Keratinocyte (primary cell): ENCODE measurements at regions not wholly inside any gene's neighbourhood (a gene's known extent, or its start where the extent isn't known, plus 50 kb on each side); places are given as distances from the start of the nearest gene placed in this dataset.

Experiments used
- DNase-seq: peaks from one replicate; pipeline ENCODE4 v3.0.0-alpha.2; 2011; ENCODE audit warnings: low read depth, missing footprints, low spot score
- FAIRE-seq: peaks from 2 replicates; lab custom pipeline; 2011; peaks lifted over from hg19 to GRCh38; lab: Jason Lieb, UNC
- H2AFZ ChIP-seq: 2 replicates; pipeline ENCODE4 v1.6.0; 2012; ENCODE audit warnings: low read length, control low read depth, inconsistent platforms; ENCODE audit not compliant: control insufficient read depth
- H3K27ac ChIP-seq: 2 replicates; pipeline ENCODE4 v1.5.1; 2011; ENCODE audit warnings: low read length; ENCODE audit not compliant: control insufficient read depth, insufficient read depth
- H3K27me3 ChIP-seq: 3 replicates; pipeline ENCODE4 v1.6.0; 2011; ENCODE audit warnings: low read length; ENCODE audit not compliant: control insufficient read depth, insufficient read depth; ENCODE audit errors: extremely low read depth
- H3K36me3 ChIP-seq, 2 experiments: 2 replicates in 1 of 2; 3 replicates in 1 of 2; pipeline ENCODE4 v1.5.1; 2011; ENCODE audit warnings: low read length in 2 of 2, mild to moderate bottlenecking in 1 of 2; ENCODE audit not compliant: control insufficient read depth in 2 of 2, insufficient read depth in 2 of 2; ENCODE audit errors: extremely low read depth in 1 of 2
- H3K4me1 ChIP-seq: 3 replicates; pipeline ENCODE4 v1.5.1; 2011; ENCODE audit warnings: low read length; ENCODE audit not compliant: control insufficient read depth, insufficient read depth; ENCODE audit errors: extremely low read depth
- H3K4me2 ChIP-seq: 3 replicates; pipeline ENCODE4 v1.6.0; 2011; ENCODE audit warnings: low read depth, low read length; ENCODE audit not compliant: control insufficient read depth, insufficient read depth; ENCODE audit errors: extremely low read depth
- H3K4me3 ChIP-seq, 3 experiments: fragments of 200-600 bp in 1 of 3; sonication (generic) in 1 of 3; 2 replicates in 2 of 3; 3 replicates in 1 of 3; pipeline ENCODE4 v1.5.1; 2011 to 2016; ENCODE audit warnings: low read length in 3 of 3, mild to moderate bottlenecking in 3 of 3, control low read depth in 2 of 3, inconsistent platforms in 1 of 3, low read depth in 1 of 3, mixed read lengths in 1 of 3, mixed run types in 1 of 3, moderate library complexity in 1 of 3; ENCODE audit not compliant: control insufficient read depth in 2 of 3, insufficient read depth in 2 of 3; ENCODE audit errors: extremely low read depth in 1 of 3
- H3K79me2 ChIP-seq: 2 replicates; pipeline ENCODE4 v1.6.0; 2012; ENCODE audit warnings: low read length; ENCODE audit not compliant: control insufficient read depth, insufficient read depth
- H3K9ac ChIP-seq: 3 replicates; pipeline ENCODE4 v1.6.0; 2011; ENCODE audit warnings: low read length; ENCODE audit not compliant: control insufficient read depth, insufficient read depth; ENCODE audit errors: extremely low read depth
- H3K9me1 ChIP-seq: 3 replicates; pipeline ENCODE4 v1.6.0; 2011; ENCODE audit warnings: low read length; ENCODE audit not compliant: control insufficient read depth, insufficient read depth; ENCODE audit errors: extremely low read depth
- H3K9me3 ChIP-seq: 2 replicates; pipeline ENCODE4 v1.5.1; 2012; ENCODE audit warnings: low read depth, low read length; ENCODE audit not compliant: control insufficient read depth
- H4K20me1 ChIP-seq: 3 replicates; pipeline ENCODE4 v1.6.0; 2011; ENCODE audit warnings: low read length; ENCODE audit not compliant: control insufficient read depth, insufficient read depth; ENCODE audit errors: extremely low read depth
- EZH2 ChIP-seq: IDR thresholded peaks from one replicate; pipeline ENCODE4 v1.6.1; 2012; ENCODE audit warnings: inconsistent platforms, mild to moderate bottlenecking, low read length, moderate library complexity
- dilution Hi-C: fragments of 300-500 bp; cut with MboI; formaldehyde crosslinking; loops from one replicate; pipeline ENCODE4 v1.7.0; 2020; ENCODE audit warnings: low sequenced_read_pairs; ENCODE audit not compliant: extremely low pct_ligation_motif_present
- TF ChIP-seq, protein P1 (sequence below), 3 experiments: IDR thresholded peaks in 1 of 3; conservative IDR thresholded peaks in 1 of 3; optimal IDR thresholded peaks in 1 of 3; 2 replicates in 2 of 3; 3 replicates in 1 of 3; pipeline versions ENCODE3 to v1.5.1; 2011; ENCODE audit warnings: low read length in 3 of 3, mild to moderate bottlenecking in 3 of 3, moderate library complexity in 2 of 3, control low read depth in 1 of 3, inconsistent platforms in 1 of 3; ENCODE audit not compliant: insufficient read depth in 2 of 3; ENCODE audit errors: extremely low read depth in 1 of 3

DNA sequence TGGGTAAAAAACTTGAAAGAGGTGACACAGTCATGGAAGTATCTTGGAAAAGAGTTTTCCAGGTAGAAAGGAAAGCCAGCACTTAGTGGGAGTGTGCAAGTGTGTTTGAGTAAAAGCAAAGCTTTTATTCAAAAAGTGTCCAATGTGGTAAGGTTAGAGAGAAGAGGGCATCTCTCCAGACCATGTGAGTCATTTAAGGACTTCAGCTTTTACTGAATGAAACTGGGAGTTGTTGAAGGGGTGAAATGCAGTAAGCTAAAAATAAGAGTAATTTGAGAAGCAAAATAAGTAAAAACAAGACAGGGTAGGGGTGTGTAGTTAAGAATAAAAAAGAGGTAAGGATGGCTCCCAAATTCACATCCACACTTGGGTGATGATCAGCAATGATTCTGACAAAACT, 238.9 kb downstream of the SLC7A11 start:
- no peak for DNase-seq
- FAIRE-seq = no peak
- Histone ChIP-seq H3K4me3 (no peak overlapping the region), H3K36me3 (no peaks in the 10 kb centered on the region), H2AFZ (no peak overlapping the region), H3K9me3 (no peaks in the 10 kb centered on the region), H3K27me3 (no peaks in the 10 kb centered on the region), H3K9ac (no peak overlapping the region), H3K4me1 (peaks cover 8% of the 10 kb centered on the region), H3K27ac (no peak overlapping the region), H3K79me2 (no peaks in the 10 kb centered on the region), H3K4me2 (no peak overlapping the region), H4K20me1 (no peaks in the 10 kb centered on the region), H3K9me1 (no peaks in the 10 kb centered on the region)
- dilution Hi-C loops = no loop called here
- no peak for TF ChIP-seq EZH2
- TF ChIP-seq, protein P1, sequence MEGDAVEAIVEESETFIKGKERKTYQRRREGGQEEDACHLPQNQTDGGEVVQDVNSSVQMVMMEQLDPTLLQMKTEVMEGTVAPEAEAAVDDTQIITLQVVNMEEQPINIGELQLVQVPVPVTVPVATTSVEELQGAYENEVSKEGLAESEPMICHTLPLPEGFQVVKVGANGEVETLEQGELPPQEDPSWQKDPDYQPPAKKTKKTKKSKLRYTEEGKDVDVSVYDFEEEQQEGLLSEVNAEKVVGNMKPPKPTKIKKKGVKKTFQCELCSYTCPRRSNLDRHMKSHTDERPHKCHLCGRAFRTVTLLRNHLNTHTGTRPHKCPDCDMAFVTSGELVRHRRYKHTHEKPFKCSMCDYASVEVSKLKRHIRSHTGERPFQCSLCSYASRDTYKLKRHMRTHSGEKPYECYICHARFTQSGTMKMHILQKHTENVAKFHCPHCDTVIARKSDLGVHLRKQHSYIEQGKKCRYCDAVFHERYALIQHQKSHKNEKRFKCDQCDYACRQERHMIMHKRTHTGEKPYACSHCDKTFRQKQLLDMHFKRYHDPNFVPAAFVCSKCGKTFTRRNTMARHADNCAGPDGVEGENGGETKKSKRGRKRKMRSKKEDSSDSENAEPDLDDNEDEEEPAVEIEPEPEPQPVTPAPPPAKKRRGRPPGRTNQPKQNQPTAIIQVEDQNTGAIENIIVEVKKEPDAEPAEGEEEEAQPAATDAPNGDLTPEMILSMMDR (optimal IDR thresholded peaks at IDR 0.05 in 1 of 3, IDR thresholded peaks at IDR 0.05 in 1 of 3, conservative IDR thresholded peaks at IDR 0.05 in 1 of 3; ENCODE audit: extremely low read depth in 1 of 3, insufficient read depth in 2 of 3, low read length in 3 of 3) = no peak

DNA sequence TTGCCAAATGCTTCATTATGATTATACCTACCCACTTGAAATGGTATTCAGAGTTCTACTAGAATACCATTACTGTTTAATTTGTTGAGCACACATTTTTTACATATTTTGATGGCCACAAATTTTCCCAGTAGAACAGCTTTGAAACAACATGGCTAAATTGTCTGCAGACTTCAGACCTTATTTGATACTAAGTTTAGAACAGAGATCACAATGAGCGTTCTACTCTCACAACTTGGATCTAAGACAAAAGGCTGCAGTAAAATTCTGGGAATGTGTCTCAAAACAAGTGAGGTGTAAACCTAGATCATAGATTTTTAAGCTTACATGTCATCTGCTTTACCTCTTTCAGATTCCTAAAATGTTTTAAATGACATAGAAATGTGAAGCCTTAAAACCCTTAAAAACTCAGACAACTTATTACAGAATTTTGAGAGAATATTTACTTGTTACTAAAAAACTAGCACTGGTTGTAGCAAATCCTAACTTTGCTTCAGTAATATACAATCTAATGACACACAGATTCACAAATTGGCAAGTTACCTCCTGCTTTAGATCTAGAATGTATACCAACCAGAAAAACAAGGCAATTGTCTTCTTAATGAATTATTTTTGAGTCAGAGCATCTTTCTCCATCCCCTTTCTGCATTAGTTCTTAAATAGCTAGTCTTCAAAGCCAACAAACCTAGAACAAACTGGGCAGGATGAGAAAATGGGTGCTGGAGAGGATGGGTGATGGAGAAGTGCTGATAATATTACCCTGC, 243.3 kb downstream of the SLC7A11 start:
- no peaks in the 10 kb centered on the region for H3K27me3 ChIP-seq
- no peak for FAIRE-seq
- dilution Hi-C loops = no loop called here
- TF ChIP-seq, protein P1 (optimal IDR thresholded peaks at IDR 0.05 in 1 of 3, IDR thresholded peaks at IDR 0.05 in 1 of 3, conservative IDR thresholded peaks at IDR 0.05 in 1 of 3; ENCODE audit: extremely low read depth in 1 of 3, insufficient read depth in 2 of 3, low read length in 3 of 3) = no peak
- no peak for TF ChIP-seq EZH2
- H3K4me2 ChIP-seq = peak overlapping the region; percentile 37
- no peaks in the 10 kb centered on the region for H3K9me1 ChIP-seq
- H3K9me3 ChIP-seq = no peaks in the 10 kb centered on the region
- H2AFZ ChIP-seq = peak overlapping the region; percentile 56
- H3K79me2 ChIP-seq = no peaks in the 10 kb centered on the region
- H4K20me1 ChIP-seq = no peaks in the 10 kb centered on the region
- H3K9ac ChIP-seq = no peak overlapping the region
- no peak for DNase-seq
- H3K4me3 ChIP-seq = no peak overlapping the region
- H3K4me1 ChIP-seq = peaks cover 18% of the 10 kb centered on the region
- no peaks in the 10 kb centered on the region for H3K36me3 ChIP-seq
- H3K27ac ChIP-seq = no peak overlapping the region
